ENCODE measurements at regions not wholly inside any gene's neighbourhood (a gene's known extent, or its start where the extent isn't known, plus 50 kb on each side); places are given as distances from the start of the nearest gene placed in this dataset.

GRCh38 chr1:201771466-201771865 lies 57.5 kb upstream of the IPO9 start:
- Histone ChIP-seq H3K4me1 (ENCODE audit: control insufficient read depth in 1 of 2, insufficient read depth in 2 of 2, low read length in 2 of 2) (no peaks in the 10 kb centered on the region), H3K9ac (ENCODE audit: insufficient read depth, low read length, poor library complexity, severe bottlenecking) (no peak overlapping the region), H3K79me2 (ENCODE audit: insufficient read depth, low read length) (no peaks in the 10 kb centered on the region), H3K27ac (ENCODE audit: low read depth in 1 of 2, low read length in 2 of 2) (no peak overlapping the region), H3K27me3 (ENCODE audit: control insufficient read depth in 2 of 2, insufficient read depth in 2 of 2, low read length in 2 of 2) (no peaks in the 10 kb centered on the region), H3K36me3 (replicated peaks in 1 of 2; ENCODE audit: control insufficient read depth in 1 of 2, insufficient read depth in 2 of 2, low read length in 2 of 2) (no peaks in the 10 kb centered on the region), H3K4me2 (replicated peaks; ENCODE audit: extremely low read depth, low read length, poor library complexity, severe bottlenecking) (no peak overlapping the region), H2AFZ (ENCODE audit: insufficient read depth, low read depth, low read length, poor library complexity, severe bottlenecking) (no peak overlapping the region), H3K4me3 (replicated peaks in 1 of 3; ENCODE audit: low read depth in 2 of 3, low read length in 3 of 3) (no peak overlapping the region), H3K9me3 (replicated peaks in 1 of 2; ENCODE audit: control insufficient read depth in 1 of 2, insufficient read depth in 1 of 2, low read length in 2 of 2) (peaks cover 0 to 12% of the 10 kb centered on the region in 2 donors), H4K20me1 (ENCODE audit: insufficient read depth, low read length) (no peaks in the 10 kb centered on the region)
- no CpG with 5 or more reads among the region's 2 CpGs for WGBS (ENCODE audit: insufficient coverage)
- Mint-ChIP-seq H3K9me3 (peaks cover 6 to 17% (median 14%) of the 10 kb centered on the region in 7 donors), H3K27ac (no peak overlapping the region), H3K36me3 (no peaks in the 10 kb centered on the region), H3K4me3 (no peak overlapping the region), H3K27me3 (ENCODE audit: low read depth in 3 of 3) (peaks cover 1 to 3% (median 3%) of the 10 kb centered on the region in 3 donors), H3K4me1 (peaks cover 2% of the 10 kb centered on the region)
- DNase-seq = no peak
- intact Hi-C loops (cut with micrococcal nuclease) = no loop called here
- no peak for TF ChIP-seq CTCF (IDR thresholded peaks at IDR 0.05)

GRCh38 chr1:201772178-201772577 lies 56.8 kb upstream of the IPO9 start:
- no peaks in the 10 kb centered on the region for H4K20me1 ChIP-seq (ENCODE audit: insufficient read depth, low read length)
- H3K4me3 Mint-ChIP-seq = no peak overlapping the region
- H3K9me3 ChIP-seq (replicated peaks in 1 of 2; ENCODE audit: control insufficient read depth in 1 of 2, insufficient read depth in 1 of 2, low read length in 2 of 2) = peaks cover 0 to 12% of the 10 kb centered on the region in 2 donors
- peaks cover 2% of the 10 kb centered on the region for H3K4me1 Mint-ChIP-seq
- peaks cover 6 to 17% (median 14%) of the 10 kb centered on the region in 7 donors for H3K9me3 Mint-ChIP-seq
- no peak overlapping the region for H2AFZ ChIP-seq (ENCODE audit: insufficient read depth, low read depth, low read length, poor library complexity, severe bottlenecking)
- no peaks in the 10 kb centered on the region for H3K36me3 Mint-ChIP-seq
- H3K4me2 ChIP-seq (replicated peaks; ENCODE audit: extremely low read depth, low read length, poor library complexity, severe bottlenecking) = no peak overlapping the region
- no peaks in the 10 kb centered on the region for H3K27me3 ChIP-seq (ENCODE audit: control insufficient read depth in 2 of 2, insufficient read depth in 2 of 2, low read length in 2 of 2)
- no peaks in the 10 kb centered on the region for H3K36me3 ChIP-seq (replicated peaks in 1 of 2; ENCODE audit: control insufficient read depth in 1 of 2, insufficient read depth in 2 of 2, low read length in 2 of 2)
- H3K27ac ChIP-seq (ENCODE audit: low read depth in 1 of 2, low read length in 2 of 2) = no peak overlapping the region
- 90% methylated on average over 1 of the region's 1 CpG for WGBS (ENCODE audit: insufficient coverage)
- no peak overlapping the region for H3K4me3 ChIP-seq (replicated peaks in 1 of 3; ENCODE audit: low read depth in 2 of 3, low read length in 3 of 3)
- TF ChIP-seq CTCF (IDR thresholded peaks at IDR 0.05) = no peak
- H3K79me2 ChIP-seq (ENCODE audit: insufficient read depth, low read length) = no peaks in the 10 kb centered on the region
- peaks cover 1 to 5% (median 3%) of the 10 kb centered on the region in 3 donors for H3K27me3 Mint-ChIP-seq (ENCODE audit: low read depth in 3 of 3)
- no peak overlapping the region for H3K9ac ChIP-seq (ENCODE audit: insufficient read depth, low read length, poor library complexity, severe bottlenecking)
- H3K4me1 ChIP-seq (ENCODE audit: control insufficient read depth in 1 of 2, insufficient read depth in 2 of 2, low read length in 2 of 2) = no peaks in the 10 kb centered on the region
- no peak for DNase-seq
- intact Hi-C loops (cut with micrococcal nuclease) = no loop called here
- H3K27ac Mint-ChIP-seq = no peak overlapping the region

Data from CD14-positive monocyte (primary cell).